CD1c-positive myeloid dendritic cell (primary cell): ENCODE measurements at regions not wholly inside any gene's neighbourhood (a gene's known extent, or its start where the extent isn't known, plus 50 kb on each side); places are given as distances from the start of the nearest gene placed in this dataset.
A peak's percentile ranks its signal among the peaks of the same experiment; 100 is the strongest.

Experiments
- DNase-seq: peaks from one replicate; pipeline ENCODE4 v3.0.0-alpha.2; 2016; ENCODE audit errors: extremely low spot score

DNA sequence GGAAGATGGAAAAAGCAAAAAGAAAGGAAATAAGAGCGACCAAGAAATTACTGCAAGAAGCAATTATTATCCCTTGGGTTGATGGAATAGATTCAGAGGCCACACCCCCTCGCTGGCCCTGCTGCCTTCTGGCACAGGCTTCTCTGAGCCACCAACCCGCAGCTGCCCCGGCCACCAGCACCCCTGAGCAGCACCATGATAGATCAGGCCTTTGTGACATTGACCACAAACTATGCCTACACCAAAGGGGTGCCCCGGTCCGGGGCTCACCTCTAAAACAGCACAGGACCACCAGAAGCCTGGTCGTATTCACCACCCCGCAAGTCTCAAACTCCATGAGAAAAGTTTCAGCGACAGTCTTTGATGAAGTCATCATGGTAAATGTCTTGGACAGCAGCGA is 1059.3 kb downstream of the SLITRK1 start:
- no peak for DNase-seq

DNA sequence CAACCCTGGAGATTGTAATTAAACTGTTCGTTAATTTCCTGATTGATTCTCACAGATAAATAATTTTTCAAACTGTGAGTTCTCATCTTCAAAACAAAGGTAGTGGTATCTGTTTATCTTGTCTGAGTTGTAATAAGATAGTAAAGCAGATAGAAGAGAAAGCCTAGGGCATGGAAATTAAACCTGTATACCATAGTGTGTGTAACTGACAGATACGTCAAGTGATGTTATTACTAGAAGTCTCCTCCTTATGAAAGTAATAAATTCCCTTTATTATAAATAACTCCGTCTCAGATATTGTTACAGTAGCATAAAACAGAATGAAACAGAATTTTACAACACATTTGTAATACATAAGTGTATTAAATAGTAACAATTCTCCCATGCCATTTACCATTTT is 1065.1 kb downstream of the SLITRK1 start:
- DNase-seq, result no peak

DNA sequence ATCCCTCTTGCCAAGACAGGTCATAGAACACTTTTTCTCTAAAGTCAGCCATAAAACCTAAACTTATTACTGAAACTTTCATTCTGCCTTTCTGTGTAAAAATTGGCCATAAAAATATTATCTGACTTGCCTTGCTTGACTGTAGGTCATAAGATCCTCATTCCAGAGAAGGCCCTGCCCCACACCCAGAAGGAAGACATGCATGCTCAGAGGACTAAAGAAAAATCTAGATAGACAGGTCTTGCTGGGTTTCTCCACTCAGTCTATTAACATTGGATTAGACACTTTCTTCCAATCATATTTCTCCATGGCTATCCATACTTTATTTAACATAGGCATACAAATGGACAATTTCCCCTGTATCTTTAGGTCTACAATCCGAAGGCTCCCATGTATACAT is 1066.5 kb downstream of the SLITRK1 start:
- DNase-seq, result no peak

DNA sequence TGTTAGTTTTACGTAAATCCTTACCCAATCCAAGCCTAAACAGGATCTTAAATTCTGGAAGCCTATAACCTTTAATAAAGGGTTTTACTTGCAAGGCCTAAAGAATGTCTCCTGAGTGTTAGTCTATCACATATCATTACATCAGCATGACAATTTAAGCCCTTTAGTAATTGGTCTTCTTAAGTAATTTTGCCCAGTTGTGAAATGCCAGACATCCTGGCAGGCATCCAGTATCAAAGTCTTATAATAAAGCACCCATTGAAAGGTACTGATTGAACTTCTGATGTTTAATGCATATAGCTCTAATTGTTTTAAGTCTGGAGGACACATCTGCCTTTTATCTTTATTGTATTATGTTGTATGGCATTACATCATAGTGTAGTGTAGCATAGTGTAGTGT is 1078.9 kb downstream of the SLITRK1 start:
- no peak for DNase-seq

DNA sequence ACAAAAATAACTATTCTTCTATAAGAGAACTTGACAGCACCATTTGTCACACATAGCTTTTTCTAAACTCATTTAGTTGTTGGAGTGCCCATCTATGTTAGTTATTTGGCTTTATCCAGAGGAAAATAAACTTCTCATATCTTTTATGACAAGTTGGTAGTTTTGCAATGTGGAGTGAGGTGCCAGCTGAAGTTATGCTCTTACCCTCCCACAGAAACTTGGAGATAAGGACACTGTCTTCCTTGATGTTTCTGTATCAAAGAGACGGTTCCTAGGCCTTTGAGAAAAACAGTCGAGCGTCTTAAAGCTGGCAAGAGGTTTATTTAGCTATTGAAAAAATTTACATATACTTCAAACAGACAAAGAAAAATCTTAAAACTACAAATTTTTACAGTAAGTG is 1079.7 kb downstream of the SLITRK1 start:
- DNase-seq, result no peak

DNA sequence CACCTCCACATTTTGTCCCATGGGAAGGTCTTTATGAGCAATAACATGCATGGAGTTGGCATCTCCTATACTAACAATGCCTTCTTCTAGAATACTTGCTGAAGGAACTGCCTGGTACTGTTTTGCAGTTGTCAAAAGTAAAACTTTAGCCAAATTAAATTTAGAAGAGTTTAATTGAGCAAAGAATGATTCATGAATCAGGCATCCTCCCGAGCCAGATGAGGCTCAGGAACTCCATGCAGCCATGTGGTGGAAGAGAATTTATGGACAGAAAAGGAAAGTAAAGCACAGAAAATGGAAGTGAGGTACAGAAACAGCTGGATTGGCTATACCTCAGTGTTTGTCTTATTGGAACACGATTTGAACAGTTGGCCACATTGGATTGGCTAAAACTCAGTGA is 1081.9 kb downstream of the SLITRK1 start:
- no peak for DNase-seq

DNA sequence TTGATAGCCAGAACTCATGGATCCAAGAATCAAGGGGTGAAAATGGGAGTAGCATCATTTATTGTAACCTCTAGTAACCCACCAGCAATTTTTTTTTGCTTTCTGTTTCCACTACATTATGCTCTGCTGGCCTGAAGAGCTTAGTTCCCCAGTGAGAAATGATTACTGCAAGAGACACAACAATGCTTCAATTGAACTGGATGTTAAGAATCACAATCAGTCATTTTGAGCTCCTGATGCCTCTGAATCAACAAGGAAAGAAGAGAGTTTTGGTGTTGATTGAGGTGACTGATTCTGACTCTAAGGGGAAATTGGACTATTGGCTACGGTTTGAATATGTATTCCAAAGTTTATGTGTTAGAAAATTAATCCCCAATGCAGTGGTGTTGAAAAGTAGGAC is 1084.4 kb downstream of the SLITRK1 start:
- no peak for DNase-seq

DNA sequence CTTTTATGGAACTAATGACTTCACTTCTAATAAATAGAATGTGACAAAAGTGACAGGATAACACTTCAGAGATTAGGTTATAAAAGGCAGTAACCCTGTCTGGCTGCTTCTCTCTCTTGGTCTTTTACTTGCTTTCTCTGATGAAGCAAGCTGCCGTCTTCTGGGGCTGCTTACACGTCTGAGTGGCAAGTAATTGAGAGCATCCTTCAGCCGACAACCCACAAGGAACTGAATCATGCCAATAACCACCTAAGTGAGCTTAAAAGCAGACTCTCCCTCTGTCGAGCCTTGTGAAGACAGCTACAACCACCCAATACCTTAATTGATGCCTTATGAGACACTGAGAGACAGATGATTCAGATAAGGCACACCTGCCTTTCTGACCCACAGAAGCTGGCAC is 1091.2 kb downstream of the SLITRK1 start:
- DNase-seq, result no peak

DNA sequence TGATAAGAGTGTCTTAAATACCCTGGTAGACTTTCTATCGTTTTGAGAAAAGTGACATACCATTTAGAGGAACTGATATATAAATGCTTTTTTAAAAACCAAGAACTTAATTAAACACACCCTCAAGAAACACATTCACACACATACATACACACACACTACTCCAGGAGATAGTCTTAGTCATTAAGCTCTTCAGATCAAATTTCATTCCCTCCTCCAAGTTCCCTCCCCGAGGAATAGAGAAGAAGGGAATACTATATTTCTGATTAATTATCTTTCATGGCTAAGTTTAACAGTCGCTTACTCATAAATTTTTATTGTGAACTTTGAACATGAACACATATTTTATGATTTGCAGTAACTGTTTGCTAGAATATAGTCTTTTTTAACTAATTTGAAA is 1109.5 kb downstream of the SLITRK1 start:
- DNase-seq, result no peak

DNA sequence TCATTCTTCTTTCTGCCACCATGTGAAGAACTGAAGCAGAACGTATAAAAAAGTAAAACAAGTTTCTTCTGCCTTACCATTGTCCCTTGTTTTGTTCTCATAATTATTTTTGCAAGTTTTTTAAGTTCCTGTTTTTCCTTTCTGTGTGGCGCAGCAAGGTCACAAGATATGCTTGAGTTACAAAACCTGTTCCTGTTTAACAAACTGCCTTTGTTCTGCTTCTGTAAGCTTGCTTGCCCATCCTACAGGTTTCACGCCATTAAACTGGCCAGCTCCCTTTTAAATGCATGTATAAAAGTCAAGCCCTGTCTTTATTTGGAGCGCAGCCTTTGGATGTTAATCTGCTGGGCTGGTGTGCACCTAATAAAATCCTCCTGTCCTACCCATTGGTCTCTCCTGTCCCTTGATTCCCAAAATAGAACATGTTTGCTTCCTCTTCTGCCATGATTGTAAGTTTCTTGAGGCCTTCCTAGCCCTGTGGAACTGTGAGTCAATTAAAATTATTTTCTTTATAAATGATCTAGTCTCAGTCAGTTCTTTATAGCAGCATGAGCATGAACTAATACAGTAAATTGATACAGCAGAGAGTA is 1115.4 kb downstream of the SLITRK1 start:
- peak; percentile 55 for DNase-seq

DNA sequence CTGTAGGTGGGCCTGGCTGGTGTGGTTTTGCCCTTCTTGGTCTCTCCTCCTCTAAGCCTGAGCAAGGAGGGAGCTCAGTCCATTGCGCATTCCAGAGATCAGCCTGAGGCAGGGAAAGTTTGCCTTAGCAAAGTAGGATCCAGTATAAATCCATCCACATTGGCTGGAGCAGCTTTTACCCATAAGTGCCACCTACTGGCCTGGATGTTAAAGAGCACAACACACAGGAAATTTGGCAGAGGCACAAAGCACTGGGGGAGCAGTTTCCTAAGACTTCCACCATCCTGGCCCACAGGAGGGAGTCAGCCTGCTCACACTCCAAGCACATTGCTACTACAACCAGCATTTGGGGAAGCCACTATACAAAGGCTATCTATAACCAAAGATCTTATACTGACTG is 1124.2 kb downstream of the SLITRK1 start:
- DNase-seq, result no peak

DNA sequence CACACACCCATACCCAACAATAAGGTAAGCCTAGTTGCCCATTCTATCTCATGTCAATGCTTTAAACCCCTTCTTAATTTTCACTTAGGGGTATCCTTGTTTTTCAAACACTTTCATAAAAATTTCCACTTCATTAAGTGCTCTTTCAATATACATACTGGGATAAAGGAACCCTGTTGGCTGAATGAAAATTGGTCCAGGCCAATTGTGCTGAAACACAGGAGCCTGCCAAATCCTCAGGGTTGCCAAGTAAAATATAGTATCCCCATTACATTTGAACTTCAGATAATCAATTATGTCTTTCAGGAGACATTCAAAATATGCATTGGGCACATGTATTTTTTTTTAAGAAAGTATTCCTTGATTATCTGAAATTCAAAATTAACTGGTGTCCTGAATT is 1131.1 kb downstream of the SLITRK1 start:
- DNase-seq, result no peak

DNA sequence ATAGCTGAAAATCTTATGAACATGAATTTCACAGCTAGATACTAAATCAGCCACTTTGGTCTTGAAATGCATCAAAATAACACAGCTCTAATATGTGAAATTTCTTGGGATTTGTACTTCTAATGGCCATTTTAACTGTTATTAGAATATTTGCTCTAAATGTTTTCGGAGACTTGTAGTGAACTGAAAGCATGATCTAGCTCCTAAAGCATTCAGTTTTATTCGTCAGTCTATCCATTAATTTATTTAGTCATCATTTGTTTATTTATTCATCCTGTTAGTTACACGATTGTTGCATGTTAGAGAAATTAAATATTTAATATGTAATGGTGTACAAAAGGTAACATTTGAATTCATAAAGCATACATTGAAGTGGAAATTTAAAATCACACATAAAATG is 1132.7 kb downstream of the SLITRK1 start:
- DNase-seq, result no peak

DNA sequence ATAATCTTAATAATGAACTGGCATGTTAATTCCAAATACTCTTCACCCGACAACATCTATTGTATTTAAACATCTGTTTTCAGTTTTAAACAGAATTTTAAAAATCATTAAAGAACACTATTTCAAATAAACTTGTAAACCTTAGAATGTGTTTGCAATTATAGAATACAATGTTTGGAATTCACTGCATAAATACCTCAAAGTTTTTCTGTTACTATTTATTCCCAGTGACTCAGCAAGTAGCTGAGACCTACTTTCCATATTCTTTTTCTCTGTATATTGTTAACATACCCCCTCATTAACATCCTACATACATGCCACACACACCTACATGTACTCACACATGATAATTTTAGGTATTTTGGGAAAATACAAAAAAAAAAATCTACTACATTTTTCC is 1134.3 kb downstream of the SLITRK1 start:
- DNase-seq, result no peak

DNA sequence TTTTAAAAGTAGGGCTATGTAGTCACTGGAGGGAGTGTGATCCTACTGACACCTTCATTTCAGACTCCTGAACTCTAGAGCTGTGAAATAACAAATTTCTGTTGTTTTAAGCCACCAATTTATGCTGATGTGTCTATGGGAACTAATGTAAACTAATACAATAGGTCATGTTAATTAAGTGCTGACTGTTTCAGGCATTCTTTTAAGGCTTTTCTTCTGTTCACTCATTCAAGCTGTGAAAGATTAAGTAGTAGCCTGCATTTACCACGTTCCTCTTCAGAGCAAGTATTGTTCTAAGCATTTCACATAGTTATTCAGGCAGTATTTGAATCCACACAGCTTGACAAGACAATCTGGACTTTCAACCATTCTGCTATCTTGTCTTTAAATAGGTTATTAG is 1135.0 kb downstream of the SLITRK1 start:
- no peak for DNase-seq

DNA sequence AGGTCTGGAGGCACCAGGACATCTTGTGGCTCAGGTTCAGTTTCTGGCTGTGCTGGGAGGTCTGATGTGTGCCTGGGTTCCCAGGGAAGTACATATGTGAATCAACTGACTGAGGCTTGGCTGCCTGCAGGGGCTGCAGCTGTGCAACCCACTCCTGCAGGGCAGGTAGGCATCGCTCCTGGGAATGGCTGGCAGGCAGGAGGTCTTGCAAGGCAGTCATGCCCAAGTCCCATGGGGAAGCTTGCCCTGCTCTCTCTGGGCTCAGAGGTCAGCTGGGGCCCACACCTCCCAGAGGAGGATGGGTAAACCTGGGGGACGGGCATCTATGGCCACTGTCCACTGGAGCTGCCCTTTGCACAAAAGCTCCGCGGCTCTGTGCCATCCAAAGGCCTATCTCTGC is 1141.8 kb downstream of the SLITRK1 start:
- no peak for DNase-seq

DNA sequence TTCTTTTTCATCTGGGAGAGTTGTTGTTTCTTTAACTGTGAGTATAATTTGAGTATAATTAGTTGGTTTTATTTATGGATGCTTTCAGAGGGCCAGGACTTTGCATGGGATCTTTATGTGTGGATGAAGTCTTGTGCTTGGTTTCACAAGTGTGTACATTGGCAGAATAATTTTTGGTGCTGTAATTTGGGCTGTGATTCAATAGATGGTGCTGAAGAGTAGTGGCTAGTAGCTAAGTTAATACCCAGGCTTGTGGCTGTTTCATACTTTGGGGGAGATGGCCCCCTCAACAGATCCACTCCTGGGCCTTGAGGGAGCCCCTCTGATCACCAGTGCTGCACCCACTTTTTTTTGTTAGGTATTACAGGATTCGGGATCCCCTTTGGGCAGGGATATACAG is 1142.4 kb downstream of the SLITRK1 start:
- no peak for DNase-seq

DNA sequence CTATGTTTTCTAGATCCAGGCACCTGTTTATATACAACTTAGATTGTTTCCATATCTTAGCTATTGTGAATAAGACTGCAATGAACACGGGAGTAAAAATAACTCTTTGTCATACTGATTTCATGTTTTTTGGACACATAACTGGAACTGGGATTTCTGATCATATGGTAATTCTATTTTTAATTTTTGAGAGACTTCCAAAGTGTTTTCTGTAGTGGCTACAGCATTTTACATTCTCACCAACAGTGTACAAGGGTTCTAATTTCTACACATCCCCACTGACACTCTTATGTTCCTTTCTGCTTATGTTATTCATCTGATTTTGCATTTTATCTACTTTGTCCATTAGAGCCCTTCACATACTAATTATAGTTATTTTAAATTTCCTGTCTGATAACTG is 1152.9 kb downstream of the SLITRK1 start:
- DNase-seq, result no peak

DNA sequence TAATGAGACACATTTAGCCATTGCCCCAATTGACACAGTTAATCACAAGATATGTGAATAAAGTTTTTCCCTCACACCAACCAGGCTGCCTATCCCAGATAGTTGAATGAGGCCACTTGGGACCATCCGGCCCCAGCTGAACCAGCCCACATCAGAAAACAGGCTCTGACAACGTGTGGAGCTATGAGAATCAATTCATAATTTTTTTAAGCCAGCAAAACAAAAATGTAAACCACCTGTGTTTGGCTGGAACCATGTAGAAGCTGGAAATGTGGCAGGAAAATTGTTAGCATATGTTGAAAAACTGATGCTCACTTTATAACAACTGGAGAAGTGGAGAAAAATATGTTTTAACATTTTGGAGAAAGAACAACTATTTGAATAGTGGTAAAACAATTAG is 1161.3 kb downstream of the SLITRK1 start:
- DNase-seq, result no peak

DNA sequence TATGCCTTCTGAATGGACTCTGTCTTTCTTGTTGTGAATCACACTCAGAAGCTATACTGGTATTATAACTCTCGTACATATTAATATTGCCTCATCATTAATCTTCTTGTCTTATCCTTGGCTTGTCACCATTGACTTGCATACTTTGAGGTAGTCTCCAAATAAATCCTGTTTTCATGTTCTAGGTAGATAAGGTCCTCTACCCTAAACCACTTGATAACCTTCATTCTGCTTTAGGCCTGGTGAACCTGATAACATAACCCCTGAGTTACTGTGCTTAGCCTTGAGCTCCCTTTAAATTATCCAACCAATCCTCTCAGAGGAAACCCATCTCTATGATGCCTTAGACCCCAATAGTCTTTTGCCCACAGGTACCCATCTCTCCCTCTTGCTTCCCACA is 1162.3 kb downstream of the SLITRK1 start:
- no peak for DNase-seq

DNA sequence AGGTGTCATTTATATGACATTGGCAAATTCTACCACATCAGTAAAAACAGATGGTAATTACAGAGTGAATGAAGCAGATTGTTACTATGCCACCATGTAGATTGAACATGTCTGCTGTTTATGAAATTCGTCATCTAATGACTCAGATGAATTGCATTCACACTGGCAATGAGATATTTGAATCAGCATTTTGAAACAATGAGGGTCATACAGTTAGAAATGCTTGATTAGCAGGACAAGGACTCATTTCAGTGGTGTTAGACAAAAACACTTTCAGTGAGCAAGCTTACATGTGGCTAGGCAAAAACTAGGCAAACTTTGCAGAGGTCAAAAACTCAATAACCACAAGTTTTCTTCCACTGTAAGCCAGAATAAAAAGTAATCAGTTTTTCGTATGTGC is 1165.0 kb downstream of the SLITRK1 start:
- DNase-seq, result no peak

DNA sequence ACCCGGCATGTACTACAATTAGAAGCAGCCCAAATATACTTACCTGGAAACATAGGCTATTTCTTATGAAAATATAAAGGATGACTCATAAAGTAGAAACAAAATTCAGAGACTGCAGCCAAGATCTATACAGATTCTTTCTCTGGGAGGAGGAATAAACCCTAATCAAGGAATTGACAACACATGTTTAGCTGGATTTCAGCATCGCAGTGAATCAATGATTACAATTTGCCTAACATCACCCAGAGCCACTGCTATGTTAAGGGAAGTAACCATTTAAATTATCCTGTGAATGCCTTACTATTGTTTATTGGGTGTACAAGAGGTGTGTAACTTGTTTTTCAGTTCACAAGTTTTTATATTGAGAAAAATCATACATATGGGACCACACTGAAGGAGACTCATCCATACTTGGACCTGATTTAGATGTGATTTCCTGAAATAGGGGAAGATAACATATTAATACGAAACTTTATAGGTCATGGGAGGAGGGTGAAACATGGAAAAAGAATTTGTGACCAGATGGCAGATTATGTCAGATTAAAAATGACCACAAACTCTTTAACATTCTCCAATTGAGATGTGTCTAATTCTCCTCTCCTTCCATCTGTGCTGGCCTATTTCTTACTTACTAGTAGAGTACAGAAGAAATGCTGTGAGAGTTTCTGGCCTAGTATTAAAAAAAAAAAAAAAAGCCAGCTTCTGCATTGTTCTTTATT is 1168.4 kb downstream of the SLITRK1 start:
- no peak for DNase-seq

DNA sequence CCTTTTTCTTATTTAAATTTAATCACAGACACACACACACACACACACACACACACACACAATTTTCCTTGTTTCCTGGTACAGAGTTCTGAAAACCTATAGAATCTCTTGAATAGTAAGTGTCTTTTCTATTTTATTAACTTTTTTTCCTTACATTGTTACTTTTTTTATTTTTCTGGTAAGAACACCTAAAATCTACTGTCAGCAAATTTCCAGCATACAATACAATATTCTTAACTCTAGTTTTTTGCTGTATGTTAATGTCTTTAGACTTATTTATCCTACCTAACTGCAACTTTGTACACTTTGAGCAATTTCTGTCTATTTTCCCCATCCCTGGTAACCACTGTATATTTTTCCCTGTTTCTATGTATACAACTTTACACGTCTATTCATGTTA is 1179.8 kb downstream of the SLITRK1 start:
- no peak for DNase-seq

DNA sequence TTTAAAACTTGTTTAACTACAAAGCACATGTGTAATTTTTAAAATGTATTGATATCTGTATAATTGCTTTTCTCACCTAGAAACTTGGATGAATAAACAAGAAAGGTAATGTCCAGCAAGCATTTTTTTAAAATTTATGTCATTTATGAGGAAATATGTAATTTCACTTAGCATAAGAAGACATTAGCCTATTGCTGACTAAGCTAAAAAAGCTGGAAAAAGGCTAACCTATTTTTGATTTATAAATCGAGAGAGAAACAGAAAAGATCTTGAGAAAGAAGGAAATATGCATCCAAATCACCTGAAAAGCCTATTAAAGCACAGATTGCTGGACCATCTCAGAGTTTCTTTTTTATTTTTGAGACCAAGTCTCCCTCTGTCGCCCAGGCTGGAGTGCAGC is 1181.3 kb downstream of the SLITRK1 start:
- no peak for DNase-seq
